HAP-1 (cell line): ENCODE measurements at regions not wholly inside any gene's neighbourhood (a gene's known extent, or its start where the extent isn't known, plus 50 kb on each side); places are given as distances from the start of the nearest gene placed in this dataset.

Experiments
- DNase-seq, 2 experiments: peaks; one replicate each; pipeline ENCODE4 v3.0.0-alpha.2; 2016 to 2020; ENCODE audit warnings: low spot score in 2 of 2
- H3K27me3 ChIP-seq: fragments of 250-450 bp; sonication (Bioruptor Pico); 2 replicates; pipeline ENCODE4 v1.5.1; 2020; ENCODE audit warnings: low read depth, mild to moderate bottlenecking, moderate library complexity
- H3K36me3 ChIP-seq: fragments of 250-450 bp; sonication (Bioruptor Pico); replicated peaks from 2 replicates; pipeline ENCODE4 v1.5.1; 2020; ENCODE audit warnings: mild to moderate bottlenecking
- H3K4me1 ChIP-seq: fragments of 250-450 bp; sonication (Bioruptor Pico); 2 replicates; pipeline ENCODE4 v1.5.1; 2020; ENCODE audit warnings: mild to moderate bottlenecking
- H3K4me3 ChIP-seq: fragments of 250-450 bp; sonication (Bioruptor Pico); 2 replicates; pipeline ENCODE4 v1.5.1; 2020; ENCODE audit warnings: mild to moderate bottlenecking, moderate library complexity
- H3K9me3 ChIP-seq: fragments of 250-450 bp; sonication (Bioruptor Pico); 2 replicates; pipeline ENCODE4 v1.5.1; 2020; ENCODE audit warnings: mild to moderate bottlenecking, moderate library complexity
- in situ Hi-C: fragments of 300-500 bp; cut with MboI; formaldehyde crosslinking; loops from 3 replicates; pipeline ENCODE4 v1.14.3; 2020; ENCODE audit warnings: low sequenced_read_pairs, inconsistent platforms, mixed read lengths

- H3K27me3 ChIP-seq, result no peaks in the 10 kb centered on the region
- H3K4me1 ChIP-seq, result no peaks in the 10 kb centered on the region
- no peaks in the 10 kb centered on the region for H3K36me3 ChIP-seq
- DNase-seq, result no peak
- in situ Hi-C loops, result no loop called here
- H3K4me3 ChIP-seq, result no peak overlapping the region
- no peaks in the 10 kb centered on the region for H3K9me3 ChIP-seq
Observed at GRCh38 chr1:87778896-87779295, 450.2 kb downstream of the LMO4 start.

GRCh38 chr1:87781554-87781953 lies 452.9 kb downstream of the LMO4 start:
- Histone ChIP-seq H3K4me3 (no peak overlapping the region), H3K9me3 (no peaks in the 10 kb centered on the region), H3K4me1 (no peaks in the 10 kb centered on the region), H3K36me3 (no peaks in the 10 kb centered on the region), H3K27me3 (no peaks in the 10 kb centered on the region)
- DNase-seq, result no peak
- in situ Hi-C loops, result no loop called here

- Histone ChIP-seq H3K4me3 (no peak overlapping the region), H3K36me3 (no peaks in the 10 kb centered on the region), H3K4me1 (no peaks in the 10 kb centered on the region), H3K9me3 (no peaks in the 10 kb centered on the region), H3K27me3 (no peaks in the 10 kb centered on the region)
- DNase-seq, result no peak
- in situ Hi-C loops, result no loop called here
Observed at GRCh38 chr1:87783315-87783714, 454.6 kb downstream of the LMO4 start.

DNA sequence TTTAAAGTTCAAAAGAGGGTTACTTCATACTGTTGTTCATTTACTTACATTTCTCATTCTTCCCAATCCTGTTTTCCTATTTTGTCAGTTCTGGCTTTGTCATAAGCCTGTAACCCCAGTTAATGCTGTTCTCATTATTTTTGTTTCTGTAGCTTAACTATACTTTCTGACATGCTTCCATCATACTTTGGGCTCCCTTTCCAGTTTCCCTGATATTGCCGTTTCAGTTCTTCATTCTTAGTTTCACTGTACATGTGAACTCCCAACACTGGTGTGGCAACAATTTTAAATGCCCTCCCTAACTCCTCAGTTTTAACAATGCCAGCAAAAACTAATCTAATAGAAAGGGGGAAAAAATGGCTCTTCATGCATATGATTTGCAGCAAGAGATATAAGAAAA lies 456.7 kb downstream of the LMO4 start:
- DNase-seq, result no peak
- Histone ChIP-seq H3K27me3 (no peaks in the 10 kb centered on the region), H3K36me3 (no peaks in the 10 kb centered on the region), H3K4me1 (no peaks in the 10 kb centered on the region), H3K4me3 (no peak overlapping the region), H3K9me3 (no peaks in the 10 kb centered on the region)
- in situ Hi-C loops, result no loop called here

DNA sequence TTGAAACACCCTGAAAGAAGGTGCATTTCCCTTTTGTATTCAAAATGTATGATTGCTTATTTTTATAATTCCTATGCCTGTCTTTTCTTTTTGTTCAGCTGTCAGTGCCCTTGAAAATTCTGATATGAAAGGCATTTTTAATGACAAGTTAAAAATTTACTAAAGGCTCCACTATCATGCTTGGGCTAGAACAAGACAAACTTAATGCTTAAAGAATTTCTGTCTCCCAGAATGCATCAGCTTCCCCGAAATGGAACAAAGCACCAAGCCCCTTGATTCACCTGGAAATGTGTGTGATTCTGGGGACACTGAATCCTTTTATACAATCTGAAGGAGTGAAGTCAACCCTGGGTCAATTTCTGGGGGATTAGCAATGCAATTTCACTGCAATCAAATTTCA lies 457.5 kb downstream of the LMO4 start:
- Histone ChIP-seq H3K4me1 (no peaks in the 10 kb centered on the region), H3K27me3 (no peaks in the 10 kb centered on the region), H3K9me3 (no peaks in the 10 kb centered on the region), H3K36me3 (no peaks in the 10 kb centered on the region), H3K4me3 (no peak overlapping the region)
- in situ Hi-C loops, result no loop called here
- no peak for DNase-seq

DNA sequence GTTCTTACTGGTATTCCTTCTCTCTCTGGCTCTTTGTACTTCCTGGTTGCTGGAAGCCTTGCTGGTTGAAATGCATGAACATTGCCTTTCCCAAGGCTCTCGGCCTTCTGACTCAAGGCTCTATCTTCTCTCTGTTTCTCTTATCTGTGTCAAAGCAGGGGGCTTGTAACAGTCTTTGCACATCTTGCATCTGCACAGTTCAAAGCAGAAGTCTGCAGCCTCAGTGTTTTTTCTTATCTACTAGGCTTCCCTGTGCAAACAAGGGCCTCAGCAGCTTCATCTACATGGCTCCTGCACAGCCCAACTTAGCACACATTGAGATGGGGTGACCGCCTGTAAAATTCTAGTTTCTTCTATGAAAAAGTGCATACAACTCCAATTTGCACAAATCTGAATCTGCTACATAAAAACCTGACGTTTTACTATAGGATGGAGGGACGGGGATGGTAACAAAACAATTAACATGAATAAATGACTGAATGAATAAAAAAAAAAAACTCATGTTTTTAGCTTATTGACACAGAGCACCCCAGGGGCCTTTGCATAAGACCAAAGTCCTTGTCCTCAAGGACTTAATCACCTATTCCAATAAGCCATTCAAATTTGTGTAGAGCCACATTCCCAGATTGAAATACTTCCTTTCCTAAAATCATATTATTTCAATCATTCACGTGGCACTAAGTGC lies 458.3 kb downstream of the LMO4 start:
- H3K27me3 ChIP-seq, result no peaks in the 10 kb centered on the region
- no peak overlapping the region for H3K4me3 ChIP-seq
- no peak for DNase-seq
- H3K4me1 ChIP-seq, result no peaks in the 10 kb centered on the region
- H3K36me3 ChIP-seq, result no peaks in the 10 kb centered on the region
- in situ Hi-C loops, result no loop called here
- no peaks in the 10 kb centered on the region for H3K9me3 ChIP-seq

GRCh38 chr1:87787551-87787950 lies 458.9 kb downstream of the LMO4 start:
- in situ Hi-C loops, result no loop called here
- no peak overlapping the region for H3K4me3 ChIP-seq
- H3K9me3 ChIP-seq, result no peaks in the 10 kb centered on the region
- H3K27me3 ChIP-seq, result no peaks in the 10 kb centered on the region
- DNase-seq, result no peak
- H3K36me3 ChIP-seq, result no peaks in the 10 kb centered on the region
- H3K4me1 ChIP-seq, result no peaks in the 10 kb centered on the region

DNA sequence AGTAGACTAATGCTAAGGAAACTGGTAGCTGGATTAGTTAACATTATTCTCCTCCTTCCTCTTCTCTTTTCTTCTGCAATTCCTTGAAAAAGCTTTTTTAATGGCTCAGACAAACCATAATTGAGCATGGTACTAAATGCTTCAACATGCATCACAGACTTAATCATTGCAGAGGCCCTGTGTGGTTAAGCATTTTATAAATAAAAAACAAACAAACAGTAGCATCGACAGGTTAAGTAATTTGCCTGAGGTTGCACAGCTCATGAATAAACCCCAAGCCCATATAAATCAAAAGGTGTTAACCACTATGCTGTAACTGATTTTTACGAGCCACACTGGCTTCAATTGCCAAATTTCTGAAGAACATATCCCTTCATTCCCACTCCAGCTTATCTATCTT lies 462.1 kb downstream of the LMO4 start:
- no peaks in the 10 kb centered on the region for H3K36me3 ChIP-seq
- no peak overlapping the region for H3K4me3 ChIP-seq
- no peak for DNase-seq
- H3K4me1 ChIP-seq, result no peaks in the 10 kb centered on the region
- H3K27me3 ChIP-seq, result no peaks in the 10 kb centered on the region
- H3K9me3 ChIP-seq, result no peaks in the 10 kb centered on the region
- in situ Hi-C loops, result no loop called here

GRCh38 chr1:87791931-87792740 lies 463.5 kb downstream of the LMO4 start:
- in situ Hi-C loops, result no loop called here
- DNase-seq, result no peak
- no peaks in the 10 kb centered on the region for H3K36me3 ChIP-seq
- H3K4me1 ChIP-seq, result no peaks in the 10 kb centered on the region
- H3K27me3 ChIP-seq, result no peaks in the 10 kb centered on the region
- H3K4me3 ChIP-seq, result no peak overlapping the region
- H3K9me3 ChIP-seq, result no peaks in the 10 kb centered on the region

- in situ Hi-C loops, result no loop called here
- Histone ChIP-seq H3K27me3 (no peaks in the 10 kb centered on the region; the same call in 1 of the 2 replicates), H3K4me3 (no peak overlapping the region), H3K36me3 (no peaks in the 10 kb centered on the region), H3K4me1 (no peaks in the 10 kb centered on the region), H3K9me3 (no peaks in the 10 kb centered on the region)
- DNase-seq, result no peak
Observed at GRCh38 chr1:87794788-87795614, 466.3 kb downstream of the LMO4 start.

- H3K4me3 ChIP-seq, result no peak overlapping the region
- in situ Hi-C loops, result no loop called here
- DNase-seq, result no peak
- H3K4me1 ChIP-seq, result no peaks in the 10 kb centered on the region
- no peaks in the 10 kb centered on the region for H3K36me3 ChIP-seq
- no peaks in the 10 kb centered on the region; the same call in 1 of the 2 replicates for H3K27me3 ChIP-seq
- H3K9me3 ChIP-seq, result no peaks in the 10 kb centered on the region
Observed at GRCh38 chr1:87795615-87796337, 467.1 kb downstream of the LMO4 start.

DNA sequence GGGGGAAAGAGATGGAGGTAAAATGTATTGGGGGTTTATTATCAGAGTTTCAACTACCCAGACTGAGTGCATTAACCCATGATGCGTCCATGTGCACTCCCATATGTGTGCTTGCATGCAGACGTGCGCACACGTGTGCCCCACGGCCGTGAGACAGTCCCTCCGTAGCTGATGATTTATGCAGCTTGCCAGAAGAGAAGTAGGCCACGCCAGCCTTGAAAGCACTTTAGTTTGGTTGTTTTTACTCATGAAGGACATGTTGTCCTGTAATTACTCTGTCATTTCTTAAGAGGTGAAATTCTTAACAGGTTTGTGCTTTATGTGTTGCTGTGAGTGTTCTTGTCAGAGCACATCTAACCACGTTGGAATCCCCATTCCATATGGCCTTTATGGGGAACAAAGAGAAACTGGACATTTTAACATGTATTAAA lies 467.8 kb downstream of the LMO4 start:
- H3K36me3 ChIP-seq, result no peaks in the 10 kb centered on the region
- no peaks in the 10 kb centered on the region for H3K9me3 ChIP-seq
- no peak for DNase-seq
- in situ Hi-C loops, result no loop called here
- no peaks in the 10 kb centered on the region; the same call in 1 of the 2 replicates for H3K27me3 ChIP-seq
- H3K4me3 ChIP-seq, result no peak overlapping the region
- H3K4me1 ChIP-seq, result no peaks in the 10 kb centered on the region

- H3K4me3 ChIP-seq, result no peak overlapping the region
- in situ Hi-C loops, result no loop called here
- no peaks in the 10 kb centered on the region for H3K36me3 ChIP-seq
- H3K27me3 ChIP-seq, result no peaks in the 10 kb centered on the region; the same call in 1 of the 2 replicates
- no peaks in the 10 kb centered on the region for H3K9me3 ChIP-seq
- DNase-seq, result no peak
- H3K4me1 ChIP-seq, result no peaks in the 10 kb centered on the region
Observed at GRCh38 chr1:87799451-87799850, 470.8 kb downstream of the LMO4 start.
